ENCODE measurements at regions not wholly inside any gene's neighbourhood (a gene's known extent, or its start where the extent isn't known, plus 50 kb on each side); places are given as distances from the start of the nearest gene placed in this dataset.

DNA sequence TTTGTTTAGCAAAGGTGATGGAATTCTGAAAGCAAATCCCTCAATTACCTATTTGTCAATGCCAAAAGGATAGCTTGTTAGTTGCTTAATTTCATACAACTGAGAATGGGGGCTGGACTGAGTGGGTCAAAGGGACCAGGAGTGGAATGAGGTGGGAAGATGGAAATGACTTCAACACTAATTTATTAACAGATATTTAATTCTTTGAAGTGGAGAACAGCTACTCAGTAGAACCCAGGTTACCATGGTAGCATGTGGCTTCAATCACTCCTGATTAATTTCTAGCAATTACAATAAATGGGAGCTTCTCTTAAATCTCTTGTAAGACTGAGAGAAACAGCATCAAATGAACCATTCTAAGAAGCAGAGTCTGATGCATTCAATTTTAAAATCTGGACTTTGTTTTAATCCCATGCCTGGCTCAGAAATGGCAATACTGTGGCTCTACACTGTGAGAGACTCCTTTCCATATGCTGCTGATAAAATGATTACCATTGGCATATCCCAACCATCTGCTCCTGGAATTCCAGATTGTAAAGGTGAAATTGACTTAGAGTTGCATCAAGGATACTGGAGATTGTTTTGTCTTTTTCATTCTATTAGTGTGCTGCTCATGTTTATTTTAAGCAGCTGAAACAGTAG is 607.8 kb downstream of the SNAPC1 start:
- no peak for ATAC-seq
- peaks cover 0 to 3% (median 0%) of the 10 kb centered on the region in 9 donors for H3K9me3 Mint-ChIP-seq
- no peaks in the 10 kb centered on the region for H3K36me3 Mint-ChIP-seq
- no peaks in the 10 kb centered on the region for H3K4me1 Mint-ChIP-seq
- no peak overlapping the region for H3K4me3 Mint-ChIP-seq
- POLR2A ChIA-PET, result no interaction called here
- DNase-seq, result no peak
- no peak overlapping the region for H3K27ac Mint-ChIP-seq
- peaks cover 0 to 7% (median 1%) of the 10 kb centered on the region in 5 donors for H3K27me3 Mint-ChIP-seq

DNA sequence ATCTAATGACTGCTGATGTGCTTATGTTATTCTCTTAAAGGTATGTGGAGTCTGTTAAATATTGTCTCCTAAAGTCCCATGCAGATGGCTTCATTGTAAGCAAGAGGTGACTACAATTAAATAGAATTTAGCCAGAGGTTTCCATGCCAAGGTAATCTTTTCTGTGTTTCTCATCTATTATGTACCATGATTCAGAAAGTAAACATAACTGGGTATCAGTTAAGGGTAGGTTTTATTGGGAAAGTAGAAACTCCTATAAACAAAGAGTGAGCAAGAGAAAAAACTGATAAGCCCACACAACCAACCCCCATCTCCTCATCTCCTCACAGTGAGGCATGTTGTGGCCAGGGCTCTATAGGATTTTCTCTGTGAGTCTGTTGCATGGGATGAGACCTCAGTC is 611.7 kb downstream of the SNAPC1 start:
- no peak for ATAC-seq
- peaks cover 0 to 6% (median 0%) of the 10 kb centered on the region in 5 donors for H3K27me3 Mint-ChIP-seq
- no peak for DNase-seq
- H3K9me3 Mint-ChIP-seq, result peaks cover 0 to 19% (median 8%) of the 10 kb centered on the region in 9 donors
- no peaks in the 10 kb centered on the region for H3K36me3 Mint-ChIP-seq
- no peaks in the 10 kb centered on the region for H3K4me1 Mint-ChIP-seq
- no peak overlapping the region for H3K27ac Mint-ChIP-seq
- POLR2A ChIA-PET, result no interaction called here
- no peak overlapping the region for H3K4me3 Mint-ChIP-seq

DNA sequence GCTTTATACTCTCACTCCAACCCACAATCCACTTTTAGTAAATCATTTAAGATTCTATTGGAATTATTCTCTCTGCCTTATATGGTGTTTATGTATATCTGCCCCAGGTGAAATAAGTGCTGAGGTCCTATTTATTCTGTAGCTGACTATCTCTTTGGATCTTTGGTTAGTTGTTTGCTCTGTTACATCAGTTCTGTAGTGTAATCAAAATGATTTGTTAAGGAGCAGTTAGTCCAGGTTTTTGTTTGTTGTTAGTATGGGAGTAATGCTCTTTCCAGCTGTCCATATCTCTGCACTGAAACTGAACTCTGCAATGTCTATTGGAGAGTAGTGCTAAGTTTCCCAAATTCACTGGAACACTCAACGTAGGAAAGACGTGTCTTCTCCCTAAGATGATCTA is 615.8 kb downstream of the SNAPC1 start:
- no peak overlapping the region for H3K4me3 Mint-ChIP-seq
- H3K4me1 Mint-ChIP-seq, result no peaks in the 10 kb centered on the region
- no peak overlapping the region for H3K27ac Mint-ChIP-seq
- peaks cover 0 to 6% (median 0%) of the 10 kb centered on the region in 5 donors for H3K27me3 Mint-ChIP-seq
- POLR2A ChIA-PET, result no interaction called here
- H3K36me3 Mint-ChIP-seq, result no peaks in the 10 kb centered on the region
- no peak for DNase-seq
- ATAC-seq, result no peak
- peaks cover 0 to 19% (median 8%) of the 10 kb centered on the region in 9 donors for H3K9me3 Mint-ChIP-seq

DNA sequence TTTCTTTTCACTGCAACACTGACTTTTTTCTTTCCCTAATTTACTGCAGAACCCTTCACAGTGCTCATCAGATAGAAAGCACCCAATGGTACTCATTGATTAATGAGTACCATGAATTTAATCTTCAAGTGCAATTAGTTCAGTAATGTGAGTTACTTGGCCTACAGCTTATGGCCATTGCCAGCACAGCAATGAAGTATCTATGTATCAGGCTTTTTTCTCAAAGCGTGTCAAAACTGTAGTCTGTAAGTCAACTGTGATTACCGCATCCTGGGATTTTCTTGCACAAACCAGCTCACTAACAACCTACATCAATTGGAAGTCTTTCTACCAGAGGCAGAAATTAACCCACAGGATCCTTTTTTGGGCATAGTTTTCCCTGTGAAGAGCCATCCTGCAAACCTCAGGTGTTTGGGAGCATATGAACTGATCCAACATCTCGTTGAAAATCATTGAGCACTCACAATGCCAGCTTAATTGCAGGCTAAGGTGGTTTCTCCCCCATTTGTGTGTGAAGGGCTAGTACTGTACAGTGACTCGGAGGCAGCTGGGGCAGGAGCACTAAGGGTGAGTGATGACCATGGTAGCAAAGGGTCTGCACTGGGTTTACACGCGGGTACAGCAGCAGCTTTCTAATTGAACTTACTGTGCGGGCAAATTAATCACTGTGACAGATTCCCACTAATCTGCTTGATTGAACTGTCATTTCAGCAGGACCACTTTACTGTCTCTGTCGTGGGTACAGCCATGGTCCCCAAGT is 619.3 kb downstream of the SNAPC1 start:
- H3K36me3 Mint-ChIP-seq, result no peaks in the 10 kb centered on the region

DNA sequence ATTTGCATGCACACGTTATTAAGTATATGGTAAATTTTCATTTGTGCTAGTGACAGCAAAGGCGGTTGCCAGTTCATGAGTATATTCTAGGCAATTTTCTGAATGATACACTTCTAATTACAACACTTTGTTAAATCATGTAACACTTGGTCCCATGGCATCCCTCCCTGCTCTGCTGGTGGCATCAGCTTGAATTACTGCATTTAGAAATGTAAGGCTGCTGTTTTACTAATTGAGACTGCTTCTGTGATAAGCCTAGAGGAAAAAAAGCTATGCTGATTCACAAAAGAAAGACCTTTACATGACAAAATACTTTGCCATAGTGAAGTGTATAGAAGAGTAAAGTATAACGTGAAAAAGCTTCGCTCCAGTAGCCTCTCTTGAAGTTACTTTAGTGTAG is 636.1 kb downstream of the KCNH5 start:
- no peak overlapping the region for H3K27ac Mint-ChIP-seq
- H3K4me1 Mint-ChIP-seq, result no peaks in the 10 kb centered on the region
- no peak overlapping the region for H3K4me3 Mint-ChIP-seq
- no peaks in the 10 kb centered on the region for H3K36me3 Mint-ChIP-seq
- POLR2A ChIA-PET, result no interaction called here
- no peak for DNase-seq
- peaks cover 0 to 7% (median 0%) of the 10 kb centered on the region in 5 donors for H3K27me3 Mint-ChIP-seq
- peaks cover 0 to 9% (median 1%) of the 10 kb centered on the region in 9 donors for H3K9me3 Mint-ChIP-seq
- ATAC-seq, result no peak

More for the DNA sequence above, 619.3 kb downstream of the SNAPC1 start:
- Mint-ChIP-seq H3K9me3 (peaks cover 3 to 26% (median 13%) of the 10 kb centered on the region in 9 donors), H3K27ac (no peak overlapping the region), H3K4me3 (no peak overlapping the region), H3K27me3 (peaks cover 0 to 6% (median 0%) of the 10 kb centered on the region in 5 donors), H3K4me1 (no peaks in the 10 kb centered on the region)
- no peak for DNase-seq
- POLR2A ChIA-PET, result no interaction called here
- no peak for ATAC-seq

DNA sequence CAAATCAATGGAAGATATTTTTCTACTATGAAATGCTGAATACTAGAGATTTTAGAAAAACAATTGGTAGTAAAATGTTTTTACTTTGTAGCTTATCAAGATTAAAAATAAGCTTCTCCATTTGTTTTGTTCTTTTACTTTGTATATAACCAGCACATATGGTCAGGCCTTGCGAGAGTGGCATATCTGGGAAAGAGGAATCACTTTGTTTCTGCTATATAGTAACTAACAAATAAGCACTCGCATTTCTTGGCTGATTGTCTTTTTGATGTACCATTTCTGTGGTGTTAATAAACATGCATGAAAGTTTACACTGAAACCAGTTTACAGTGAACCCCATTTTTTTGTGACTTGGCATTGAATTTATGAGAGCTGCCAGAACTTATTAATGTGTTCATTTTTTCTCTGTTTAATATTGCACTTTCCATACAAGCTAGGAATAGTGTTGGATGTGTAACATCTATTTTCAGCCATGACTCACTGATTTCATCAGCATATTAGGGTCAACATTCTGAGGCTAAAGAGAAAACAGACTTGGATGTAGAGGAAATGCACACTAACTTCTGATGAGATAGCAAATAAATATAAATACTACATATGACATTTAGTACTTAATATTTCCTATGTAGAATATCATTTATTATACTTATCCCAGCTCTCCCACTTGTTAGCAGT is 635.5 kb downstream of the KCNH5 start:
- POLR2A ChIA-PET, result no interaction called here
- no peak overlapping the region for H3K4me3 Mint-ChIP-seq
- peaks cover 0 to under 1% (median 0%) of the 10 kb centered on the region in 5 donors for H3K27me3 Mint-ChIP-seq
- no peak overlapping the region for H3K27ac Mint-ChIP-seq
- ATAC-seq, result no peak
- peaks cover 0 to 3% (median 0%) of the 10 kb centered on the region in 9 donors for H3K9me3 Mint-ChIP-seq
- H3K36me3 Mint-ChIP-seq, result no peaks in the 10 kb centered on the region
- DNase-seq, result no peak
- H3K4me1 Mint-ChIP-seq, result no peaks in the 10 kb centered on the region

DNA sequence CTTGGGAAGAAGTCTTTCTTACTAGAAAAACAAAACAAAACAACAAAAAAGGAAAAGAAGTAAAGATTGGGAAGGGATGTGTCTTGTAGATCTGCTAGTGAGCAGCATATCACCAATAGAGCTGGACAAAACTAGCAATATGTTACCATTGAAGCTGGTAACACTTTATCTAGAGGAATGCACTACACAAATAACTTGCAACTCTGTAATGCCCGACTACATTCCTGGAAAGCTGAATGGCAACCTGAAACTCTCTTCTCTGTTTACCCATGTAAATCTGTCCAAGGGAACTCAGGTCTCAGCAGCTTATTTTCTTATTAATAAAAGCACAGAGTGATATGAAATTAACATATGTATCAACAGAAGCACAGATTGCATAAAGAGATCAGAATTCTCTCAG is 624.4 kb downstream of the KCNH5 start:
- Mint-ChIP-seq H3K9me3 (peaks cover 0 to 16% (median 7%) of the 10 kb centered on the region in 9 donors), H3K4me1 (no peaks in the 10 kb centered on the region), H3K27ac (no peak overlapping the region), H3K36me3 (no peaks in the 10 kb centered on the region), H3K4me3 (no peak overlapping the region), H3K27me3 (no peaks in the 10 kb centered on the region)
- DNase-seq (no peak), ATAC-seq (no peak)
- POLR2A ChIA-PET, result no interaction called here

DNA sequence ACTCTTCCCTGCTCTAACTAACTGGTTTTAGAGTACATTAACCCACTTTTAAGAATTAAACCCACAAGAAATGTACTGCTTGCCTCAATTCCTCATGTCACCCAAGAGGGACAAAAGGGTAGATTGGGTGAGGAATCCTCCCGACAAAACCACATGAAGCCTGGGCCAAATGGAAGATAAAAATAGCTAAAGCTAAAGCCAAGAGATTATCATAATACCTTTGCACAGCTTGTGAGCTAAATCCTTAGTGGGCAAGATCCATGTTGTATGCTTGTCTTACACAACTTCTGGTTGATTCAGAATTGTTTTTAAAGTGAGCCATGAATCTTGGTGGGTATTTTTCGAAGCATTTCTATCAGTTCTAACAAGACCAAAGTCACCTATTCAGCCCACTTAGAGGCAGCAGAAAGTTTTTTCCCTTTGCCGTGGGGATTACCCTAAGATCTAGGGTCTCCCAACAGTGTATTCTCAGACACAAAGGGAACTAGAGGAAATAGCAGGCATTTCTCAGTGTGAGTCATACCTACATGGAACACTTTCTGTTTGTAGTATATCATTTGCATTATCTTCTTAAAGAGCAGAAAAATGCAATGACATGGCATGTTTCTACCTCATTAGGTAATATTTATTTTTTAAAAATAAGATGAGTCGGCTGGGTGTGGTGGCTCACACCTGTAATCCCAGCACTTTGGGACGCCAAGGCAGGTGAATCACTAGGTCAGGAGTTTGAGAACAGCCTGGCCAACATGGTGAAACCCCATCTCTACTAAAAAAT is 616.6 kb downstream of the KCNH5 start:
- Mint-ChIP-seq H3K4me1 (no peaks in the 10 kb centered on the region), H3K27ac (no peak overlapping the region), H3K9me3 (peaks cover 5 to 41% (median 32%) of the 10 kb centered on the region in 9 donors), H3K27me3 (no peaks in the 10 kb centered on the region), H3K4me3 (no peak overlapping the region), H3K36me3 (peaks cover 0 to 23% (median 0%) of the 10 kb centered on the region in 3 donors)
- ATAC-seq (no peak), DNase-seq (no peak)
- POLR2A ChIA-PET, result no interaction called here

DNA sequence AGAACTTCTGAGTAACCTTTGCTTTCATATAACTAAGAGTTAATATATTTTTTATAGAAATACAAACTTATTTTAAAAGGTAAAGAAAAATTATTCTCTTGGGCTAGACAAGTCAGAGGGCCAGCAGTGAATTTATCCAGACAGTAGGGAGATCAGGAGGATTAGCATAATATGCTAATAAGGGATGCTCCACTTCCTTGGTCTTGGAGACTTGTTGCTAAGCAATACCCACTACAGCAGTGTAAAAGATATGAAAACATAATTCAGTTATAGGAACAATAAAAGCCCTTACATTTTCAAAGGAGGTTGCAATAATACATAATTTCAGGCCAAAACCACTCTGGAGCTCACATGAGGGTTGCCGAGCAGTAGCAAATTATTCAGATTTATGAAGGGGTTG is 615.6 kb downstream of the KCNH5 start:
- Mint-ChIP-seq H3K27me3 (no peaks in the 10 kb centered on the region), H3K27ac (no peak overlapping the region), H3K9me3 (peaks cover 6 to 51% (median 36%) of the 10 kb centered on the region in 9 donors), H3K4me3 (no peak overlapping the region), H3K4me1 (no peaks in the 10 kb centered on the region), H3K36me3 (peaks cover 0 to 25% (median 0%) of the 10 kb centered on the region in 3 donors)
- POLR2A ChIA-PET, result no interaction called here
- ATAC-seq, result no peak
- no peak for DNase-seq

DNA sequence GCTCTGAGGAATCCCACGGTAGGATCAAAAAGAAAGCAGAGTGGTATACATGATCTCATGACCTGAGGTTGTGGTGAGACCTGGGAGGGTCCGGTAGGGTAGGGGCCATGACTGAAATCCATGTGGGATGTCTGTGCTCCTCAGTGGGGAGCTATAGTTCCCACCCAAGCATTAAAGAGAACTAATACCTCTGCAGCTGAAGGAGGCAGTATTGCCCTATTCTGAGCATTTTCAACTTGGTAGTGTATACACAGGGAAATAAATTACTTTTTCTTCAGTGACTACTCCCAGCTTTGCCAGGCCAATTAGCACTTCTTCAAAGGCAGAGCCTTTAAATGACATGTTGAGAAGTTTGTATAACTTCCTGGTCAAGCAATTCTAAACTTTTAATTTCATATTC is 613.8 kb downstream of the KCNH5 start:
- ATAC-seq, result no peak
- H3K4me3 Mint-ChIP-seq, result no peak overlapping the region
- DNase-seq, result no peak
- no peak overlapping the region for H3K27ac Mint-ChIP-seq
- H3K27me3 Mint-ChIP-seq, result no peaks in the 10 kb centered on the region
- peaks cover 11 to 68% (median 39%) of the 10 kb centered on the region in 9 donors for H3K9me3 Mint-ChIP-seq
- POLR2A ChIA-PET, result no interaction called here
- H3K4me1 Mint-ChIP-seq, result no peaks in the 10 kb centered on the region
- peaks cover 0 to 31% (median 0%) of the 10 kb centered on the region in 3 donors for H3K36me3 Mint-ChIP-seq

DNA sequence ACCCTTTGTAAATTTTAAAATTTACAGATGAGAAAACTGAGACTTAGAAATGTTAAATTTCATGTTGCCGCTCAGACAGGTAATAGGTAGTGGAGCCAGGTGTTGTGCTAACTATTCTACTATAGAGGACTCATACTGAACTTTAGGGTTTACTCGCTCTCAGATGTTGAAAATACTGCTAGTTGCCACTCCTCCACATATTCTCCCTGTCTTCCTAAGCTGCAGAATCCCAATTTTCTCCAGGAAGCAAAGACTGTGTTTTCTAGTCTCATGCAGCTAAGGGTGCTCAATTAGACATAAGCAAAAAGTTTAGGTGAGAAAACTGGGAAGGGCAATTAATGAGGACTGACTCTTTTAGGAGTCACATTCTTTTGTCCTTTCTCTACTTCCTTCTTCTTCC is 612.3 kb downstream of the KCNH5 start:
- POLR2A ChIA-PET, result no interaction called here
- ATAC-seq, result no peak
- H3K4me1 Mint-ChIP-seq, result no peaks in the 10 kb centered on the region
- no peak overlapping the region for H3K4me3 Mint-ChIP-seq
- H3K36me3 Mint-ChIP-seq, result peaks cover 0 to 35% (median 0%) of the 10 kb centered on the region in 3 donors
- DNase-seq, result no peak
- H3K27me3 Mint-ChIP-seq, result no peaks in the 10 kb centered on the region
- peaks cover 17 to 71% (median 45%) of the 10 kb centered on the region in 9 donors for H3K9me3 Mint-ChIP-seq
- no peak overlapping the region for H3K27ac Mint-ChIP-seq

DNA sequence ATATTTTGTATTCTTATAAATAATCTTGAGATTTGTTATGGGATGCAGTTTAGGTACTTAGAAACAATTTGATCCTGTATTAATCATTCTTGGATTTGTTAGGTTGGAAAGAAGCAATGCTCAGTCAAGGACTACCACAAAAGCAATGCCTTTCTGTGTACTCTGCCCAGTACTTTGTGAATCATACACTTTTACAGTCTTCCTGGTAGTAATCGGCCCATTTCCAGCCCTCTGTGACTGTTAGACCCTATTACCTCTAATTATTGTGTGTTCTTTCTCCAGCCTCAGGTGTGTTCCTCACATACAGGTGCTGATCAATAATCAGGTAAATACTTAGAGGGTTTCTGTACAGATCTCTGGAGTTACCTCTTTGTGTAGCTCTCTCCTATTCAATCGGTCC is 609.0 kb downstream of the KCNH5 start:
- POLR2A ChIA-PET, result no interaction called here
- ATAC-seq, result no peak
- H3K4me1 Mint-ChIP-seq, result no peaks in the 10 kb centered on the region

More for the DNA sequence above, 609.0 kb downstream of the KCNH5 start:
- no peaks in the 10 kb centered on the region for H3K27me3 Mint-ChIP-seq
- H3K36me3 Mint-ChIP-seq, result peaks cover 0 to 42% (median 3%) of the 10 kb centered on the region in 3 donors
- H3K4me3 Mint-ChIP-seq, result no peak overlapping the region
- H3K9me3 Mint-ChIP-seq, result peaks cover 25 to 90% (median 56%) of the 10 kb centered on the region in 9 donors
- H3K27ac Mint-ChIP-seq, result no peak overlapping the region
- no peak for DNase-seq
